D341Med (cell line): ENCODE measurements at regions not wholly inside any gene's neighbourhood (a gene's known extent, or its start where the extent isn't known, plus 50 kb on each side); places are given as distances from the start of the nearest gene placed in this dataset.
"Not testable (repeated sequence)": the region's sequence is repeated elsewhere in the genome, so short reads cannot be mapped to it uniquely, and the experiment has no call there.

Experiments
- DNase-seq: peaks from one replicate; pipeline ENCODE4 v3.0.0; 2012; ENCODE audit warnings: low spot score

GRCh38 chr18:10248738-10249137, 205.7 kb upstream of the APCDD1 start:
- DNase-seq, result no peak

GRCh38 chr18:10249270-10249669, 205.2 kb upstream of the APCDD1 start:
- no peak for DNase-seq

DNA sequence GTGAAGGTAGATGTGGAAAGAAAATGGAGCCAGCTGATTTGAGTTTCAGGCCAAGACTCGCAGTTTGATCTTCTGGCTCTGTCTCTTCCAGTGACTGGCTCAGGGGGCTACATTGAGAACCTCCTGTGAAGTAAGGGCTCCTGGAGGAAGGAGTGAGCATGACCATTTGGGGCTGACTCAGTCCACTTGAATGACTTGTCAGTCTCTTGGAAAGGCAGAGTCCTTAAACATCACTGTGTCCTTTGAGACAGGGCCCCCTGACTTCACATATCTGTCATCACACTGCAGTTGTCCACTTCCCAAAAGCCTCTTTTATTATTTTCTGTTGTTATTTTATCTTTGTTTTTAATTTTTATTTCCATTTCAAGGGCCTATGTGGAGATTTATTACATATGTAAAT, 204.6 kb upstream of the APCDD1 start:
- no peak for DNase-seq

GRCh38 chr18:10252494-10252893, 201.9 kb upstream of the APCDD1 start:
- DNase-seq, result no peak

- DNase-seq, result no peak
Observed at GRCh38 chr18:10252952-10253705, 201.3 kb upstream of the APCDD1 start.

GRCh38 chr18:10256276-10256675, 198.2 kb upstream of the APCDD1 start:
- not testable (repeated sequence) for DNase-seq

DNA sequence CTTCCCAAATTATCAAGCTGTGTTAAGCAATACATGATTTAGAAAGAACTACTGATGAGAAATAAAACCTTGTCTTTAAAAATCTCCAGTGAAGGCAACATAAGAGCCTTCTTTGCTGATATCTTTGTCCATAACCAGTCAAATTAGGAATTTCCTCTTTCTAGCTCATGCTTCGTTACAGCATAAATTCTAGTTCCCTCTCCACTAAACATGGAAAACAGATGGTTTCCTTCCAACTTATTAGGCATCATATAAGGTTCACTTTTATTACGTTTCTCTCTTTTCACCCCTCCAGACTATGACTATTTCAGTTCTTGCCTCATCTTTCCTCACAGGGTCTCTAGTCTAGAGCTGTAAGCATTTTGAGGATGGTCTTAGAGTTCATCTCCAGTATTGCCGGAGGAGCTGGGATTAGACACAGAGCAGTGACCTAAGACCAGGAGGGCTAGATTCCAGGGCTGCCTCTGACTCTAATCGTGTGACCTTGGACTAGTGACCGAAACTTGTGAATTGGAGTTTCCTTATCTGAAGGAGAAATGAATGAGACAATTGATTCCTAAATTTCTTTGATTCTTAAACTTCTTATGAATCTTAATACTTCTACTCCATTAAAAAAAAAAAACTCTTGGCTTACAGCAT, 195.5 kb upstream of the APCDD1 start:
- DNase-seq, result no peak

DNA sequence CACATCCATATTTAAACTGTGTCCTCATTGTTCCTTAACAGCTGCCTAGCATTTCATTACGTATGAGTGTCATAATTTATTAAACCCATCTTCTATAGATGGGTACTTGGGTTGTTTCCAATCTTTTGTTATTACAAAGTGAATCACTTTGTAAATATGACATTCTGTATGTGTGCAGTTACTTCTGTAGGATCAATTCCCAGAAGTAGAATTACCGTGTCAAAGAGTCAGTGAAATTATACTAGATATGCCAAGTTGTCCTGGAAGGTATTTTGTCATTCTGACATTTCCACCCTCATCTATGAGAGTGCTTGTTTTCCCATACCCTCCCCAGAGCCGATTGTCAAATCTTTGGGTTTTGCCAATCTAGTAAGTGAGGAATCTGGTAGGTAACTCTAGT, 194.5 kb upstream of the APCDD1 start:
- no peak for DNase-seq

- no peak for DNase-seq
Observed at GRCh38 chr18:10261344-10262276, 192.8 kb upstream of the APCDD1 start.

DNA sequence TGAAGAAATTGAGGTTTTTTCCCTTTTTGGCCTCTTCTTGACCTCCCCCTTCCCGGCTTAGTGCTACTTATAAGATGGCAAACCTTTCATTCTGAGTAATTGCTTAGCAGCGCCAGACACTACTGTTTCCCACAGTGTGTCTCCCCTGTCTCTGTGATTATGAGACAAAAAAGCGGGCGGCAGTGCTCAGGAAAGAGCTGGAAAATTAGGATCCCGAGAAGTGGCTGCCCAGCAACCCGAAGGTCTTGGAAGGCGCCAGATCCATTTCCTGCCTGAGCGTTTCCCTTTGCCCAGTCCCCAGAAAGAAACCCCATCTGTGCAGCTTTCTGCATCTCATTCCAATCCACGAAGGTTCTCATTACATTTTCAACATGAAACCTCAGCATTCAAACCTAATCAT, 191.9 kb upstream of the APCDD1 start:
- DNase-seq, result no peak

DNA sequence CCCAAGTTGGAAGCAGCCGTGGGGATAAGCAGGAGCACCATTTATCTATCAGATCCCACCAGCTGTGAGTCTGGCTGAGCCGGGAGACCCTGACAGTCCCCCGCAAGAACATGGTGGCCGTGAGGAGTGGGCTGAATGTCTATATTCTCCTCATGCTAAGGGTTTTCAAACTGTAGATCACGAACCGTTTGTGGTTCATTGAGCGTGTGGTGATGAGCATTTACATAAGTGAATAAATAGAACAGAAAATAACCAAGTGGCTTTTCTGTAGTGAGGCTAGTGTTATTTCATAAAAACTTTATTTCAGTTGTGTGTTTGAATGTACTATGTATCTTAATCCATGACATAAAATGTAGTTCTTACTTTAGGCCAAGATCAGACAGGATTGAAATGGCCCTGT, 190.2 kb upstream of the APCDD1 start:
- no peak for DNase-seq

GRCh38 chr18:10265560-10266333, 188.7 kb upstream of the APCDD1 start:
- DNase-seq, result no peak

GRCh38 chr18:10266334-10266590, 188.2 kb upstream of the APCDD1 start:
- DNase-seq, result no peak

DNA sequence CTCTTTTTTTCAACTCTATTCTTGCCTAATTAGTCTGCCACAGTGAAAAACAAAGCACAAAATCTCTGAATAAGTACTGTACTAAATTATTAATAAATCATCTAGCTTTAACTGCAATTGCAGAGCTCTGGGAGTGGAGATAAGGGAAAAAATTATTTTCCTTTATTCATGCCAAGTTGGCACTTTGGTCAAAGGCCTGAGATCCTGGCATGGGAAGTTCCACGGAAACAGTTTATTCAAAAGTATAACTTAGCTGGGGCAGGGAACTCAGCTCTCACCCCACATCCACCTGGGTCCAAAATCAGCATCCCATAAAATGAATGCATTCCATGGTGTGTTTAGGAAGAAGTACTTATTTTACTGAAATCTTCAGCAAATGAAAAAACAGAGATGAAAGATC, 185.2 kb upstream of the APCDD1 start:
- DNase-seq, result no peak

- no peak for DNase-seq
Observed at GRCh38 chr18:10270151-10270571, 184.3 kb upstream of the APCDD1 start.

GRCh38 chr18:10271481-10271880, 183.0 kb upstream of the APCDD1 start:
- no peak for DNase-seq

DNA sequence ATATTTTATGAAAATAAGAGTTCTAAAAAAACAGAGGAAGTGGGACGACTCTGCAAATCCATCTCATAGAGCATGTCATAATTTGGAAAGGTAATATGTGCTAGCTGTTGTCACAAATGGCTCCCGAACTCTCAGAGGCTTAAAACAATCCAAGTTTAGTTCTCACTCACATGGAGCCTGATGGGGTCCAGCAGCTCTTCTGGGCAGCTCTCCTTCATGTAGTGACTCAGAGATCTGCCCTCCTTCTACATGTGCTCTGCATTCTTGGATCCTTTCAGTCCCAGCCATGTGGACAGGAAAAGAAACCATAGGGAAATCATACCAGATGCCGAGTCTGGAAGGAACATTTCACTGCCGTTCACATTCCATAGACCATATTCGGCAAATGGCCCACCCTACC, 180.1 kb upstream of the APCDD1 start:
- DNase-seq, result no peak

DNA sequence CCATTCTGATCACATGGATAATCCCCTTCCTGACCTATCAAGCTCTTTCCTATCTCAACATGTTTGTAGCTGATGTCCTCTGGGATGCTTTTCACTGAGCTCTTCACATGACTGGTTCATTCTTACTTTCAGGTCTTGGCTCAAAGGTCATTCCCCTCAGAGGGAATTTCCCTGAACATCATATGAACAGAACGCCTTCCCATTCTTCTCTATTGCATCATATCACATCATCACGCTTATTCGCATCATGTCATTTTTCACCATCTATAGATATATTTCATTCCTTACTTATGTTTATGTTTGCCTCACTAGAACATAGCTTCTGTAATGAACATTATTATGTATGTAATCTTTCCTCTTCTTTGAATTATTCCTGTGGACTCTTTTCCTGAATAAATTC, 178.9 kb upstream of the APCDD1 start:
- DNase-seq, result no peak

DNA sequence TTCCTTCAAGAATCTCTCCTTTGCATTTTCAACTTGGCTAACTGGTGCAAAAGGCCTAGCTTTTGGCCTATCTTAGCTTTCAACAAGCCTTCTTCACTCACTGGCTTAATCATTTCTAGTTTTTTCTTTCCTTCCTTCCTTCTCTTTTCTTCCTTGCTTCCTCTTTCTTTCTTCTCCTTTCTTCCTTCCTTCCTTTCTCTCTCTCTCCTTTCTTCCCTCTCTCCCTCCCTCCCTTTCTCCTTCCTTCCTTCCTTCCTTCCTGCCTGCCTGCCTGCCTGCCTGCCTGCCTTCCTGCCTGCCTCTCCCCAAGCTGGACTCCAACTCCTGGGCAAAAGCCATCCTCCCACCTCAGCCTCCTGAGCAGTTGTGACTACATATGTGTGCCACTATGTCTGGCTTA, 176.2 kb upstream of the APCDD1 start:
- no peak for DNase-seq

DNA sequence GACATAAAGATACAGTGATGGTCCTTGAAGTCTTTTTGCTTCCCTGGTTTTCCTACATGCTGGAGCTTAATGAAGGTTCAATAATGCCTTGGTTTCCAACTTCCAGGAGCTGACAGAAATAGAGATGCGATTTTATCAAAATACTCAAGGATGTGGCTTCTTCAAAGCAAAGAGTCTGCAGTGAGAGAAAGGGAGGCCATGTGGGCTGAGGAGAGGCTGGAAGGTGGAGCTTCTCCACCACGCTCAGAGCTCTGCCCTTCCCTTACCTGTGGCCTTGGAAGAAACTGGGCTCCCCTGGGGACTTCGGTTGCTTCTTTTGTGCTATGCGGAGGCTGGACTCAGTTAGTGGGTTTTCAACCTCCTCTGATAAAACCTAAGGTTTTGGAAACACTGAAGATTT, 175.0 kb upstream of the APCDD1 start:
- DNase-seq, result no peak

GRCh38 chr18:10279905-10280644, 174.4 kb upstream of the APCDD1 start:
- no peak for DNase-seq
